Gastrocnemius medialis (tissue), 4 donors: ENCODE measurements at regions not wholly inside any gene's neighbourhood (a gene's known extent, or its start where the extent isn't known, plus 50 kb on each side); places are given as distances from the start of the nearest gene placed in this dataset.

Experiments used
- ATAC-seq, 2 donors: fragments of 150-250 bp; one replicate each; pipeline ENCODE4 v1.9.1; 2016
- DNase-seq, 2 donors: peaks; one replicate each; pipeline ENCODE4 v3.0.0-alpha.2; 2019
- H3K27ac ChIP-seq, 4 donors: fragments of 200-600 bp; sonication (generic); 1 replicate in 1 of 4; 2 replicates in 3 of 4; pipeline ENCODE4 v1.5.1; 2016 to 2018; ENCODE audit warnings: mild to moderate bottlenecking in 2 of 4, moderate library complexity in 1 of 4
- H3K27me3 ChIP-seq, 3 donors: fragments of 200-600 bp; sonication (generic) in 2 of 3; 1 replicate in 1 of 3; 2 replicates in 2 of 3; pipeline versions ENCODE4 v1.5.1 to v1.6.0; 2016 to 2019; ENCODE audit warnings: mild to moderate bottlenecking in 1 of 3, moderate library complexity in 1 of 3
- H3K36me3 ChIP-seq, 2 donors: fragments of 200-600 bp; sonication (generic) in 1 of 2; one replicate each; pipeline ENCODE4 v1.5.1; 2017 to 2018
- H3K4me1 ChIP-seq, 2 donors: fragments of 200-600 bp; sonication (generic) in 1 of 2; one replicate each; pipeline ENCODE4 v1.5.1; 2016 to 2017; ENCODE audit warnings: mild to moderate bottlenecking in 2 of 2
- H3K4me3 ChIP-seq, 4 donors: fragments of 200-600 bp; sonication (generic) in 3 of 4; 1 replicate in 1 of 4; 2 replicates in 3 of 4; pipeline ENCODE4 v1.5.1; 2016 to 2019; ENCODE audit warnings: mild to moderate bottlenecking in 2 of 4
- H3K9me3 ChIP-seq, 3 donors: fragments of 200-600 bp; sonication (generic) in 2 of 3; 1 replicate in 1 of 3; 2 replicates in 2 of 3; pipeline ENCODE4 v1.5.1; 2016 to 2019
- POLR2A ChIP-seq, 2 donors: fragments of 450-650 bp; IDR thresholded peaks; one replicate each; pipeline ENCODE4 v1.6.1; 2017; ENCODE audit warnings: antibody characterized with exemption in 2 of 2, mild to moderate bottlenecking in 2 of 2, moderate library complexity in 2 of 2
- in situ Hi-C, 4 donors: fragments of 200-750 bp; cut with MboI; loops; one replicate each; pipeline versions ENCODE4 v1.15.0 to v1.8.0; 2017; ENCODE audit warnings: low sequenced_read_pairs in 4 of 4
- intact Hi-C: fragments of 100-400 bp; cut with DNase I; formaldehyde crosslinking; loops from one replicate; pipeline ENCODE4 v1.15.1; 2023; ENCODE audit warnings: low total_unique reads
- TF ChIP-seq, protein P1 (sequence below), 5 experiments: fragments of 450-650 bp in 3 of 5; fragments of 200-600 bp in 2 of 5; sonication (generic) in 2 of 5; IDR thresholded peaks in 4 of 5; conservative IDR thresholded peaks in 1 of 5; 1 replicate in 4 of 5; 2 replicates in 1 of 5; pipeline ENCODE4 v1.5.1; 2016 to 2019; ENCODE audit warnings: antibody characterized with exemption in 5 of 5, mild to moderate bottlenecking in 3 of 5, moderate library complexity in 3 of 5

GRCh38 chr17:72519598-72519936, 398.7 kb downstream of the SOX9 start:
- Histone ChIP-seq H3K36me3 (no peaks in the 10 kb centered on the region), H3K4me3 (no peak overlapping the region), H3K27me3 (no peaks in the 10 kb centered on the region), H3K27ac (no peak overlapping the region), H3K9me3 (no peaks in the 10 kb centered on the region), H3K4me1 (no peaks in the 10 kb centered on the region)
- DNase-seq, result no peak
- TF ChIP-seq POLR2A (IDR thresholded peaks at IDR 0.05), result no peak
- TF ChIP-seq, protein P1, sequence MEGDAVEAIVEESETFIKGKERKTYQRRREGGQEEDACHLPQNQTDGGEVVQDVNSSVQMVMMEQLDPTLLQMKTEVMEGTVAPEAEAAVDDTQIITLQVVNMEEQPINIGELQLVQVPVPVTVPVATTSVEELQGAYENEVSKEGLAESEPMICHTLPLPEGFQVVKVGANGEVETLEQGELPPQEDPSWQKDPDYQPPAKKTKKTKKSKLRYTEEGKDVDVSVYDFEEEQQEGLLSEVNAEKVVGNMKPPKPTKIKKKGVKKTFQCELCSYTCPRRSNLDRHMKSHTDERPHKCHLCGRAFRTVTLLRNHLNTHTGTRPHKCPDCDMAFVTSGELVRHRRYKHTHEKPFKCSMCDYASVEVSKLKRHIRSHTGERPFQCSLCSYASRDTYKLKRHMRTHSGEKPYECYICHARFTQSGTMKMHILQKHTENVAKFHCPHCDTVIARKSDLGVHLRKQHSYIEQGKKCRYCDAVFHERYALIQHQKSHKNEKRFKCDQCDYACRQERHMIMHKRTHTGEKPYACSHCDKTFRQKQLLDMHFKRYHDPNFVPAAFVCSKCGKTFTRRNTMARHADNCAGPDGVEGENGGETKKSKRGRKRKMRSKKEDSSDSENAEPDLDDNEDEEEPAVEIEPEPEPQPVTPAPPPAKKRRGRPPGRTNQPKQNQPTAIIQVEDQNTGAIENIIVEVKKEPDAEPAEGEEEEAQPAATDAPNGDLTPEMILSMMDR (IDR thresholded peaks at IDR 0.05 in 4 of 5, conservative IDR thresholded peaks at IDR 0.05 in 1 of 5), result no peak
- in situ Hi-C loops, result no loop called here
- no peak for ATAC-seq
- intact Hi-C loops, result no loop called here

DNA sequence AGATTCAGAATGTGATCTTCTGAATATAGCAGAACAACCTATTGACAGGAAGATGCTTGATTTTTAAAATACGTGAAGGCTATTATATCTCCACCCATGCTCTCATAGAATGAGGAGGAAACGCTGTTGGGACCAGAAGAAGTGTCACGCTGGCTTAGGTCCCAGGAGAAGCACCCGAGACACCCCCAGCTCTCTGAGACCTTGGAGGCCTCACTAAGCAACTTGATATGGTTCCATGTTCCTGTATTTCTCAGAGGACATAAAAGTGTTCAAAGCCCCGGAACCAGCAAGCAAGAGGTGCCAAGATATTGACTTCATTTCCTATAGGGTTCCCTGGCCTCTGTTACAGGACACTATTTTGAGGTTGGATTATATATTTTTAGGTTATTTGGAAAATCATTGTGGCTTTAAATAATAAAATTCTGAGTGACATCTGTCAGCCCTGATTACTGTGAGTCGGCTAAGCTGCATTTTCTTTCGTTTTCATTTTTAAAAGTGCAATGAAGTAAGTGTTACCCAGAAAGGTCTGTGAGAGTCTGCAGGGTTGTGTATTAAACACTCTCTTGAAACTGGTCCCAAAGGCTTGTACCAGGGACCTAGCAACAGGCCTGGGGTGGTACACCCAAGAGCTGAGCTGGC, 400.0 kb downstream of the SOX9 start:
- in situ Hi-C loops (no loop called here), intact Hi-C loops (no loop called here)
- TF ChIP-seq, protein P1 (IDR thresholded peaks at IDR 0.05 in 4 of 5, conservative IDR thresholded peaks at IDR 0.05 in 1 of 5), result no peak
- TF ChIP-seq POLR2A (IDR thresholded peaks at IDR 0.05), result no peak
- H3K27ac ChIP-seq, result no peak overlapping the region
- no peaks in the 10 kb centered on the region for H3K27me3 ChIP-seq
- H3K4me1 ChIP-seq, result no peaks in the 10 kb centered on the region
- ATAC-seq (no peak), DNase-seq (no peak)
- no peaks in the 10 kb centered on the region for H3K9me3 ChIP-seq
- no peaks in the 10 kb centered on the region for H3K36me3 ChIP-seq
- H3K4me3 ChIP-seq, result no peak overlapping the region

GRCh38 chr17:72523491-72523890, 402.7 kb downstream of the SOX9 start:
- no peaks in the 10 kb centered on the region for H3K27me3 ChIP-seq
- no peak overlapping the region for H3K27ac ChIP-seq
- no peak for TF ChIP-seq POLR2A (IDR thresholded peaks at IDR 0.05)
- TF ChIP-seq, protein P1 (IDR thresholded peaks at IDR 0.05 in 4 of 5, conservative IDR thresholded peaks at IDR 0.05 in 1 of 5), result no peak
- ATAC-seq (no peak), DNase-seq (no peak)
- in situ Hi-C loops, result no loop called here
- H3K9me3 ChIP-seq, result no peaks in the 10 kb centered on the region
- H3K36me3 ChIP-seq, result no peaks in the 10 kb centered on the region
- intact Hi-C loops, result no loop called here
- no peak overlapping the region for H3K4me3 ChIP-seq
- no peaks in the 10 kb centered on the region for H3K4me1 ChIP-seq

GRCh38 chr17:72525225-72526015, 404.6 kb downstream of the SOX9 start:
- in situ Hi-C loops (loop anchor here in 1 of 4 donors (25.0 kb wide), 2 partner anchors 1063 to 1413 kb away; no protein-coding TSS in a partner anchor), intact Hi-C loops (no loop called here)

More at GRCh38 chr17:72525225-72526015, 404.6 kb downstream of the SOX9 start:
- Histone ChIP-seq H3K27ac (no peak overlapping the region), H3K4me3 (no peak overlapping the region), H3K9me3 (no peaks in the 10 kb centered on the region), H3K4me1 (no peaks in the 10 kb centered on the region), H3K27me3 (no peaks in the 10 kb centered on the region), H3K36me3 (no peaks in the 10 kb centered on the region)
- DNase-seq, result no peak
- no peak for ATAC-seq
- TF ChIP-seq, protein P1 (IDR thresholded peaks at IDR 0.05 in 4 of 5, conservative IDR thresholded peaks at IDR 0.05 in 1 of 5), result no peak
- no peak for TF ChIP-seq POLR2A (IDR thresholded peaks at IDR 0.05)
